ENCODE measurements at regions not wholly inside any gene's neighbourhood (a gene's known extent, or its start where the extent isn't known, plus 50 kb on each side); places are given as distances from the start of the nearest gene placed in this dataset.
A peak's percentile ranks its signal among the peaks of the same experiment; 100 is the strongest.
"Not testable (repeated sequence)": the region's sequence is repeated elsewhere in the genome, so short reads cannot be mapped to it uniquely, and the experiment has no call there.

DNA sequence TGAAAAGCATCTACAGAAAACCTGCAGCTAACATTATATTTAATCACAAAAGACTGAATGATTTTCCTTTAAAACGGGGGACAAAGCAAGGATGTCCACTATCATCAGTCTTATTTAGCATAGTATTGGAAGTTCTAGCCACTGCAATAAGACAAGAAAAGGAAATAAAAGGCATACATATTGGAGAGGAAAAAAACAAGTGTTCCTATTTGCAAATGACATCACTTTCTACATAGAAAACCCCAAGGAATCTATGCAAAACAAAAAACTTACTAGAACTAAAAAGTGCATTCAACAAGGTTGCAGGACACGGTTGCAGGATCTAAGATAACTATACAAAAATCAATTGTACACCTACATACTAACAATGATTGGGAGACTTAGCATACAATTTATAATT lies 101.6 kb upstream of the MEF2A start:
- DNase-seq: no peak

DNA sequence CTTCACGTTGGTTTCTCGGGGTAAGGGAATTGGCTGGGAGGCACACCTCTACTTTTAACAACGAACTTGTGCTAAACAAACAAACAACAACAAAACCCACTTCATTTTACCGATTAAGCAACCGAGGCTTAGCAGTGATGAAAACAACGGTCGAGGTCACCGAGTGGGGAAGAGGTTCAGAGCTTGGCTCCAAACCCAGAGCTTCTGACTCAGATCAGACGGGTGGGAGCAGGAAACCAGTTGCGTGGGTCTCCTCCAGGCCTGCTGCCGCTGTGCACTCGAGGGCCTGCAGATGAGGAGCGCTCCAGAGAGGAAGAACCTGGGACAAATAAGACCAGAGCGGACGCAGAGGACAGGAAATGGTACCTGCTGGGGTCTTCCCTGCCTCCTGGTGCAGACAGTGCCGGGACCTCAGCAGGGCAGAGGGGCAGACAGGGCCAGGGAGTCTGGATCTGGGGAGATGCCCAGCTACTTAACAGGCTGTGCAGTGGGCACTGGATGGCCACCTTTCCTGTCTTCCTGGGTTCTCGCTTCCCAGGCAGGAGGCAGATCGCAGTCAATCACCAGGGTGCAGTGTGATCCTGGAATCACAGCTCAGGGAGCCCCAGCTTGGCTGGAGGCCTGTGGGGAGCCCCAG lies 99.0 kb upstream of the MEF2A start:
- DNase-seq: no peak

DNA sequence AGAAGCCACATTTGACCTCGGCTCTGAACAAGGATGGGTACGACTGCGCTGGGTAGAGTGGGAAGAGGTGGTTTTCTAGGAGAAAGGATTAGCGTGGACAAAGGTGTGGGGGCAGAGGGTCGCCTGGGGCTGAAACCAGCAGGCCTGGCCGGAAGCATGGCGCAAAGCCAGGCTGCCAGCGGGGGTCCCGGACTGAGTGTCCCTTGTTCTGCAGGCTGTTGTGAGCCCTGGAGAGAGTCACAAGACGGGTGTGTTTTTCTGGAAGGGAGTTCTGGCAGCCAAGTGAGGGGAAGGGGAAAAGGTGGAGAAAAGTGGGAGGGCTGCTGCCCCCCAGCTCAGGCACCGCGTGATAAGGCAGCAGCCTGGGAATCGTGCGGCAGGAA lies 98.5 kb upstream of the MEF2A start:
- no peak for DNase-seq

DNA sequence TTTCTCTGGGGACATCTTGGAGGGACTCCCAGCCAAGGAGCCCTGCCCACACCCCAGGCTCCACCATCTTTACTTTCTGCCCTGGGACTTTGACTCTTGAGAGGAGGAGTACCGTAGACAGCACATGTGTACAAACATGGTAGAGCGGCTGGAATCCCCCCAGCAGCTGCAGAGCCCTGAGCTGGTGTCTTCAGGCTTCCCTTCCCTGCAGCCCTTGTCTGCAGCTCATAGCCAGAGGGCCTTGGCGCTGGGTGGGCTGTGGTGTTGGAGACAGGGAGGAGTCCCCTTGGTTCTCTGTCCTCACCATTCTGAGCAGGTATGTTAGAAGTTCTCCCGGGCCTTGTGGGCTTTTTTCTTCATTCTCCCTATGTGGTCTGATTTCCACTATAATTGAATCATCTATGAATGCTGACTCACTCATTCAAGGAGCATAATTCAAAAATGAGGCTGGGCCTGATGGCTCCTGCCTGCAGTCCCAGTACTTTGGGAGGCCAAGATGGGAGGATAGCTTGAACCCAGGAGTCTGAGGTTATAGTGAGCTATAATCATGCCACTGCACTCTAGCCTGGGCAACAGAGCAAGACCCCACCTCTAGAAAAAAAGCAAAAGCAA lies 97.8 kb upstream of the MEF2A start:
- no peak for DNase-seq

DNA sequence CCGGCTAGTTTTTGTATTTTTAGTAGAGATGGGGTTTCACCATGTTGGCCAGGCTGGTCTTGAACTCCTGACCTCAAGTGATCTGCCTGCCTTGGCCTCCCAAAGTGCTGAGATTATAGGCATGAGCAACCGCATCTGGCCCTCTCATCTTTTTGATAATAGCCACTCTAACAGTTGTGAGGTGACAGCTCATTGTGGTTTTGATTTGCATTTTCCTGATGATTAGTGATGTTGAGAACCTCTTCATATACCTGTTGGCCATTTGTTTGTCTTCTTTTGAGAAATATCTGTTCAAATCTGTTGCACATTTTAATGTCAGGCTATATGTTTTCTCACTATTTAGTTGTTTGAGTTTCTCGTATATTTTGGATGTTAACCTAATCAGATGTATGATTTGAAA lies 95.6 kb upstream of the MEF2A start:
- DNase-seq: not testable (repeated sequence)

DNA sequence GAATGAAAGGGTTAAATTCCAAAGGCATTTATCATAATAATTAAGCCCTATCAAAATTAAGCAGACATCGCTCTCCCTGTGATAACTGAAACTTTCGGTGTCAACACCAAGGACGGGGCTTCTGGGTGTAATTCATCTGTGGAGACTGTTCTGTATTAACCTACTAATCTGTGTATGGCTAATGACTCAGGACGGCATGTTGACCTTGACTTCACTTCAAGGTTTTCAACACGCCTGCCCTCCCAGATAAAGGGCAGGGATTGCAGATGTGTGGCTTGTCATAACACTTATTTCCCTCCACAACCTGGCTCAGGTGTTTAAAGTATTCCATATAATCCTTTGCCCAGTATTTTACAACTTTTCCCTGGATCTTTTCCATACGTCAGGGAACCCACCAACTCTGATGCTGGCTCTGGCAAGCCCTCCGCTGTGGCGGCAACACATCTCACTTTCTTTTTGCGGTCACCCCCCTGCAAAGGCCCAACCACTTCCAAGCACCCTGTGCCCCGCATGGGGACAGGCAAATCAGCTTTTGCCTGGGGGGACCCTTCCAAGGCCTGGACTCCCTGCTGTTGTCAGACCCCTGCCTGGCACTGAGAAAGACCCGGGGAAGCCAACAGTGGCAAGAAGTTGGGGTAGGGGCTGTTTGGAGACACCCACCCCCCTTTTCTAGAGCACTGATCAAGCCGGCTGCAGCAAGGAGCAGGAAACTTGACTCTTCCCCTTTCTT lies 93.2 kb upstream of the MEF2A start:
- no peak for DNase-seq

DNA sequence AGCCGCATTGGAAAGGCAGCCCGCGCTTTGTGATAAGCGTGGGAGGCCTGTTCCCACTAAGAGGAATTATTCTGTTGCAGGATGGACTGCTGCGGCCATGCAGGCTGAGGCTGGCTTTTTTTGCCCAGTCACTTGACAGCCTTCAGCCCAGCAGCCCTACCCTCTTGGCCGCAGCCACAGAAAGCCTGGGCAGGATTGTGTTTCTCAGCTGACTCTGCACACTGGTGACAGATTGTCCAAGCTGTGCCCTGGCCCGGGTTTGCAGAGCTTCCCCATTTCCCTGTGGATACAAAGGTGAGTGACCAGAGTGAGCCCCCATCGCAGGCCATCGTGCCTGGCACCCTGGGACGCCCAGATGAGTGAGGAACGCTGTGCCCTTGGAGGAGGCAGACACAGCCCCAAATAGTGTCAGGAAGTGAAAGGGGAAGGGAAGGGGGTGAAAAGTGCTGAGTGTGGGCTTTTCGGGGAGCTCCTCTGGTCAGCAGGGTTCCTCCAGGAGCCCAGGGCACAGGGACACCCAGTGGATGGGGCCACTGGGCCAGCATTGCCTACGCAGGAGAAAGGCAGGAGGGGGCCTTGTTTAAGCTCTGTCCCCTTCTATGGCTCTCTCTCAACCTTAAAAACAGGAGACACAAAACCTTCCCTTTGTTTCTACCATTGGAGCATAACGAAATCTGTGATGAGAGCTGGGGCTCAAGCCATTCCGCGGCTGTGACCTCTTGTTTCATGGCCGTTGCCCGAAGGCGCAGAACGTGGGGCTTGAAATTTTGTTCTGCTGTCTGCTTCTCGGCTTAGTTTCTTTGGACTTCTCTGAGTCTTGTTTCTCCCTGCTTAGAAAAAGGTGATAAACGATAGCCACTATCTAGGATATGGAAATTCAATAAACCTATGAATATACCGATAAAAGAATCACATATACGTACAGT lies 91.5 kb upstream of the MEF2A start:
- peak in 1 of 2 donors; percentile 15 for DNase-seq

DNA sequence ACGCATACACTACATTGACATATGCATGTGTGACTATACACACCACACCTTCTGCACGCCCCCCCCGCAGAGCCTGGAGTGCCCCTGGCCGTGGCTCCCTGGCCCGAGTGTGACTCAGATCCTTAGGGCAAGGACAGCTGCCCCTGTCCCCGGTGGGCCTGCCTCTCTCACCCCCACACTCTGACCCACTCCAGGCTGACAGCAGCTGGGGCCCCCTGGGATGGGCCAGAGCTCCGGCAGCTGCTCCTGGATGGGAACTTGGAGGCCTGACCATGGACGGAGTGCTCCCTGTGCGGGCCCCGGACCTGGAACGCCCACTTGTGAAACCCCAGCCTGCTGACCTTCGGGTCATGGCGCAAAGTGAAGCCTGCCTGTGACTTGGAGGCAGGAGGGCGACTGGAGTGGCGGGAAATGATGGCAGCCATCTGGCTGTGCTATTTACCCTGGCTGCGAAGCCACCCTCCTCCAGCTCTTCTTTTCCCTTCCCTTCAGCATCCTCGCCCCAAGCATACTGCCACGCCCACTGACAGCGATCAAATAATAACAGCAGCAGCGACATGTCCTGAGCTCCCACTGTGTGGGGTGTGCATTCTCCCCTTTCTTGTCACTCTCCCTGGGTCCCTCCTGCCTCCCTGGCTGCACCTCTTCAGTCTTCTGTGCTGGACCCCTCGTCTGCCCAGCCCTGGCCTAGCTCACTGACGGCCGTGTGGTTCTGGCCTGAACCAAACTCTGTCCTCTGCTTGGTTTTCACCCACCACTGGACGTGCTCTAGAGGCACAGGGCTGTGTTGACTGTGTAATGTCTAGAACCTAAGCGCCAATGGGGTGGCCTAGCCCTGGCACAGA lies 90.7 kb upstream of the MEF2A start:
- DNase-seq: no peak

DNA sequence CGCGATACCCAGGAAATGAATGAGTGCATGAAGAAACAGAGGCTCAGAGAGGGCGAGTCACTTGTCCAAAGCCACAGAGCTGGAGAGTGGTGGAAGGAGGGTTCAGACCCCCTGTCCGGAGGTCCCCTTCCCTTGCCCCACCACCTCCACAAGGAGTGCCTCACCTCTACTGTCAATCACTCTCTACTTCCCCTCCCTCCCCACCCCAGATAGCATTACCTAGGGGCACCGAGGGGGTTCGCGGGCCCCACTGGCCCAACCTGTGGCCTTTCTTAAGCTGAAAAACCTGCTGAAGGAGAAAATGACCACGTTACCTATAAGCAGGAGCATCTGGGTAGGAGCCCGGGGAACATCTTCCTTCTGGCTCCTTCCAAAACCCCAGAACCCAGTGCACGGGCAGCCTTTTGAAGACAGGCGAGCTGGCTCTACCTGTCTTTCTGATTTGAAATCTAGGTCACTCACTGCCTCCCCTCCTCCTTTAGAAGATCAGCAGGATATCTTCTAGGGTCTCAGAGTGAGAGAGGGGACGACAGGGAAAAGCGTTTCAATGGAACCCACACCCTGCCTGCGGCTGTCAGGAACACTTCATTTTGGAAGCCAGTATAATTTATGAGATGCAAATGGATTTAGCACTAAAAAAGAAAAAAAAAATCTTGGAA lies 89.9 kb upstream of the MEF2A start:
- DNase-seq: no peak

DNA sequence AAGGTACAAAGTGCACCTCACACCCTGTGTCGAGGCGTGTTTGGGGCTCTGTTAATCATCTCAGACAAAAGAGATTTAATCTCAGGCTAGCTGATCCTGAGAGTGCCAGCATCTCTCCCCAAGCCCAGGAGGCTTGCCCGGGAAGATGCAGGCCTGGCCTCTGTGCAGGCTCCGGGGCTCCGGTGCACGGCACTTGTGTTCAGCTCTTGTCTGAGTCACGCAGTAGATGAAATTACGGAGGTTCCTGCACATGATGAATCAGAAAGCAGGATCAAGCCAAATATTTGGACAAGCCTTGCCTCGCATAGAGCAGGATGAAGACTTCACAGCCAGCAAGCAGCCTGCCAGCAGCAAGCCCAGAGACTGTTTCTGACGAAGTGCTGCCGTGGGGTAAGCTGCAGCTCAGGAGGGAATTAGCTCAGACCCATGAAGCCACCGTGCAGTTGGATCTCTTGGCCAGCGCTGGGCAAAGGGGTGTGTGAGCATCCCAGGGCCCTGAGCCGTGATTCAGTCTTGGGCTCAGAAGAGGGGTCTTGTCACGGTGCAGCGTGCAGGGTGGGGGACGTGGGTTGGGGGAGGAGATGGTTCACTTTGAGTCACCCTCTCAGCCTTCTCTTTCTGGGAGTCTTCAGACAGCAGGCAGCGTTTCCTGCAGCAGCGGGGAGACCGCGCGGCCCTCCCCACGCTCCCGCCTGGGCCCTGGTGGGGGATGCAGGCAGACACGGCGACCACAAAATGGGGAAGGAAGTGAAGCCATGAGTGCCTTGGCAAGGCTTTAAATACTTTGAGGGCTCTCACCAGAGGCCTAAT lies 89.2 kb upstream of the MEF2A start:
- DNase-seq: peak; percentile 12 to 39

DNA sequence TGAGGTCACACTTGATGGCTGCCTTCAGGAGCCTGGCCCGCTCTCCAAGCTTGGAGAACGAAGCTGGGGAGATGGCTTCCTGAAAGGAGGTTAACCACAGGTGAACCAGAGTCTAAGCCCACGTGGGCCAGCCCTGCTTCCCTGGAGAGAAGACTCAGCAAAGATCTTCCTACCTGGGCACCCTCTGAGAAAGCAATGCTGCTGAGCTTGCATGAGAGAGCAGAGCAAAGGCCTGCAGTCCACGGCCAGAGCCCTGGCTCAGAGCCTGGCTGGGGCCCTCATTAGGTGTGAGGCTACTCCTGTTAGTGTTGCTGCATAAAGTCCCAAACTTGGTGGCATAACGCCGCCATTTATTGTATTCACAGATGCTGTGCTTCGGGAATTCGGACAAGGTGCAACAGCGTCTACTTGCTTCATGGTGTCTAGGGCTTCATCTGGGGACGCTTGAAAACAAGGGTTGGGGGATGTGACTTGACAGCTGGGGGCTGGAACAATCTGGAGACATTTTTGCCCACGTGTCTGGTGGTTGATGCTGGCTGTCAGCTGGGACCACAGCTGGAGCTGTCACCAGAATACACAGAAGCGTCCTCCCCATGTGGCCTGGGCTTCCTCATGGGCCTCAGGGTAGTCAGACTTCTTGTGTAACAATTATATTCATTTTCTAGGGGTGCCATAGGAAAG lies 87.9 kb upstream of the MEF2A start:
- no peak for DNase-seq

DNA sequence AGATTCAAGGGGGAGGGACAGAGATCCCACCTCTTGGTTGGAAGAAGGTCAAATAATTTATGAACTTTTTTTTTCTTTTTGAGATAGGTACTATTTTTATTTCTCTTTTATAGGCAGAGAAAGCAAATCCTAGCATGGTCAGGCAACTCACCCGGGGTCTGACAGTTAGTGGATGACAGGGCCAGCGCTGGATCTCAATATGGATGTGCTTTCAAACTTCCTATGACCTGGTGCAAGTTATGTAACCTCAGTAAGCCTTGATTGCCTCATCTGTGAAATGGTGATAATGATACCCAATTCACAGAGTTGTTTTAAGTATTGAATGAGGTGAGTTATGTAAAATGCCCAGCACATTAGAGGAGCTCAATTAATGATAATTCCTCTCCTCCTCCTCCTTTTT lies 86.8 kb upstream of the MEF2A start:
- DNase-seq: no peak

DNA sequence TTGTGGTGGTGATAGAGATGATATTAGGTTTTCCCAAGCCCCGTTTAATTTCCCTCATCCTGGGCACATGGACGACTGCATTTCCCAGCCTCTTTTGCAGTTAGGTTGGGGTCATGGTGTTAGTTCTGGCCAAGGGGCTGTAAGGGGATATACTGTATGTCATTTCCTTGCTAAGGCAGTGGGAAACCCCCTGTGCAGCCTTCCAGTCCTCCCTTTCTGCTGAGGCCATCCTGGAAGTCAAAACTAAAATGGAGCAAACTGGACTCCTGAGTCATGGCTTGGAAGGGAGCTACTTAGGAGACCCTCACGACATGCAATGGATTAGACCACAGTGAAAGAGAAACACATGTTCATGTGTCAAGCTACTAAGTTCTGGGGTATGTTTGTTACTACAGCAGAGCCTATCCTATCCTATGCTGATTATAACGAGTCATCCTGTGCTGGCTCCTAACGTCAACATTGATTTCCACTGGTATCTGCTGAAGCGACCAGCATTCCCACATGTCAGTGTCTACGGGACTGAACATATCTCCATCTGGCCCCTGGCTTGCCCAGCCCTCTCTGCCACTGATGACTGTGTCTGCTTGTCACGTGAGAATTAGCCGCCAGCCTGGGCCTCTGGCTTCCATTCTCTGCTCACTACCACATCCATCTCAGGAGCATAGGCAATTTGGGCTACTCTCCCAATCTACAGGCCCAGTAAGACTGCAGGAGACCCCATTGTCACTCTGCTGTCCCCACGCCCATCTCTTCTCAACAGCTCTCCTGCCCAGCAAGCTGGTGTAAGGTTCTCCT lies 85.6 kb upstream of the MEF2A start:
- DNase-seq: no peak

DNA sequence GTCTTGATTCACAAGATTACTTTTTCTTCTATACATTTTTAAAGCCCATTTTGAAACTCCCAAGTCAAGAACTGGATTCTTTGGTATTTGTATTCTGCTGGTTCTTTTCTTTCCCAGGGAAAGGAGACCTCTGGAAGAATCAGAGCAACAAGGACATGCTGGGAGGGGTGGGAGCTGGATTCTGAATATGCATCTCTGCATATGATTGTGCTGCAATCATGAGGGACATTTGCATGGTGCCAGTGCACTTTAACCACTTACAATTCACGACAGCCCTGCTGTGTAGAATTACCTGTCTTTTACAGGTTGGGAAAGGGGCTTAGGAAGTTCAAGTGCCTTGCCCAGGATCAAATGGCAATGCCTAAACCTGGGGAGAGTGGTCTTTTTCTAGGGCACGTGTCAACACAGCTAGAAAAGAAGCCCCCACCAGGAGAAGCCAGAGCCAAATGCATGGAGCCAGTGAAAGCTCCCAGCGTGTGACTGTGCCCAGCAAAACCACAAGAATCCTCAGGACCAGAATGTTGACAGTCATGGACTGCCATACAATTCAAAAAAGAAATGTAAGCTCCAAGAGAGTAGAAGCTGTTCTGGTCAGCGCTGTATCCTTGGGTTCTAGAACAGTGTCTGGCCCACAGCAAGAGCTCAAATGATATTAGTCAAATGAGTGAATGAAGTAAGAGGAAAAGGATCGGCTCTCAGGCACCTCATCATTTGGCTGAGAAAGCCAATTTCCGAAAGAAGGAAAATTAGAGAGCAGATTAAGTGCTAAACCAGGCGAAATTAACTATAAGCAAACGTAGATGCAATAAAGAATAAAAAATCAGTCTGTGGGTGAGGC lies 84.5 kb upstream of the MEF2A start:
- DNase-seq: no peak

DNA sequence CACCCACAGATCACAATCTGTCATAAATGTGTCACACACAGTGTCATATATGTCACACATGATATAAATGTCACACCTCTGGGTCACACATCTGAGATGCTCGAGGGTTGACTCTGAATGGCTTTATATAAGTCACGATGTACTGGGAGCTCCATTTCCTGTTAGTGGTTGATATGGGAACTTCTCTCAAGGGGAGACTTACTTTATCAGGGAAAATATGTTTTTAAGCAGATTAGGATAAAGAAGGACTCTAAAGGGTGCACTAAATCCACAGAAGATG lies 83.9 kb upstream of the MEF2A start:
- DNase-seq: no peak

DNA sequence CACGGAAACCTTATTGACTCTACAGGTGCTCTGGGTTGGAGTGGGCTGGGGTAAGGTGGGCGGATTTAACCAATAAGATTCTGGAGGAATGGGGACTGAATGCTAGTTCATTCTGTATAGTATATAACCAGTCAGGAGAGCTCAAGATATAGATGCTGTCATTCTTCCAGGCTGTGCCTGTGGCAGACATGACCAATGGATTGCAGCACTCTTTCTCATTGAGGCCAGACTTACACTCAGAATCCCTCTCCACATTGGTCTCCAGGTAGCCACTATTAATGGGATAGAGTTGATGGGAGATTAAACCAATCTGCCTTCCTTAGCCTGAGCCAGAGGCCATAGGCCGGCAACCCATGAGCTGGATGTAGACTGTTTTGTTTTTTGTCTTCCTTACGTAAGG lies 82.8 kb upstream of the MEF2A start:
- no peak for DNase-seq

DNA sequence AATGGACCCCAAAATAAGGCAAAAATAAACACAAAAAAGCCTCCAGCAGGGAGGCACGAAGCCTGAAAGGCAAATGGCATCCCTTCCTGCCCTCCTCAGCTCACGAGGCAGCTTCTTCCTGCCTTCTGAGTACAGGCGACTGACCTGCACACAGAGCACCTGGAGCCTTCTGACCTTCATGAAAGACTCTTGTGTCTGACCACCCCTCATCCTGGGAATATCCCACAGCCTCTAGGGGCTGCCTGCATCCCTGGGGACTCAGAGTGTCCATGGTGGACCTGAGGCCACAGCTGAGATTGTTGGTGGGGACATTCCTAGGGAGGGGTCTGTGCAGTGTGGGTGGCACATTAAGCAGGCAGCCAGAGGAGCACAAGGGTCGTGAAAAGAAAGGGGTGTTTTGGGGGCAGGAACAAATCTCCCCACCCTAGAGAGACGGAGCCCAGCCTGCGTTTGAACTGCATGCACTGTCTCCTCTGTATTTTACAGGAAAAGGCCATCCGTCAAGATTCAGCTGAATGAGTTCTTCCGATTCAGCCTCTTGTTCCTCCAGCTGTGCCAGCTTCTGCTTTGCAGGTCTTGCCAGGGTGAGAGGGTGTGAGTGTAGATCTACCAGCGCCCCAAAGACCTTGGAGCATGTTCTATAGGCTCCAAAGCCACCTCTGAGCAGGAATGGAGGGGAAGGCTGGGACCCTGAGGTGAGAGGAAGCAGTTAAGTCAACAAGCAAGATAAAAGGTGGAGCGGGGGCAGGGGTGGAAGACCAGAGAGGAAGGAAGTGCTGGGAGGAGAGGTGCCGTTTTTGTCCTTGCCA lies 80.4 kb upstream of the MEF2A start:
- no peak for DNase-seq

DNA sequence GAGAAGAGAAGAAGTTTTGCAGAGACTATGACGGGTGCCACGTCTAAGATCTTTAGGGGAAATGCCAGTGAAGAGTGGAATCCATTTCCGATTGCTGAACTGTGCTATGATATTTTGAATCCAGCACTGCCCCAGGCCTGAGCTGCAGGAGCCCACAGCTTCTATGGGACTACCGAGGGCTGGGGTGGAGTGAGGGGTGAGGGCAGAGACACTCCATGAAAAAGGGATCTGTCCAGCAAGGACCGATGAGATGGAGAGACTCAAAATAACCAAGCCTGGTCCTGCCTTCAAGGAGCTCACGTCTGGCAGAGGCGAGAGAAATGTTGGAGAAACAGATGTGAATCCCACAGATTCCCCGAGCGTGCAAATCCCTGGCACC lies 79.8 kb upstream of the MEF2A start:
- no peak for DNase-seq

All from CD4-positive, alpha-beta T cell treated with Interferon alpha-2 for 1 hour (primary cell).